NK-92 treated with Interleukin-12 subunit alpha and Interleukin-12 subunit beta, amount 100 ng/mL, for 24 hours (cell line): ENCODE measurements at regions not wholly inside any gene's neighbourhood (a gene's known extent, or its start where the extent isn't known, plus 50 kb on each side); places are given as distances from the start of the nearest gene placed in this dataset.
"Not testable (repeated sequence)": the region's sequence is repeated elsewhere in the genome, so short reads cannot be mapped to it uniquely, and the experiment has no call there.

Experiments used
- DNase-seq: peaks from one replicate; lab custom pipeline; 2025; lab: John Stamatoyannopoulos, UW

DNA sequence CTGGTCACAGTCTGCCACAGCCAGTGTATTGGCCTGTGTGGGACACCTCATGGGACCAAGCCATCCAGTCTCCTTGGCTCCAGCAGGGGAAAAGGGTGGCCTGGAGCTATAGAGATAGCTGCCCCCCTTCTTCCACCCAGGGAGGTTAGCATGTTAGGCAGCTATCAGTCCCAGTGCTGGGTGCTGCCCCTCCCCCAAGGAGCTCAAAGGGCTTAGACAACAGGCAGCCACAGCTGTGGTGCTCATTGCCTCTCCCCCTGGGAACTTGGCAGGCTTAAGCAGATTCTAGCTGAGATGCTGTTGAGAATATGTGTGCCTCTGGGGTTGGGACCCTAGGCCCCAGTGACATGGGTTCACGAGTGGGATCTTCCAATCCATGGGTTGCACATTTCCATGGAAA, 226.0 kb upstream of the PTGER4 start:
- DNase-seq, result no peak

DNA sequence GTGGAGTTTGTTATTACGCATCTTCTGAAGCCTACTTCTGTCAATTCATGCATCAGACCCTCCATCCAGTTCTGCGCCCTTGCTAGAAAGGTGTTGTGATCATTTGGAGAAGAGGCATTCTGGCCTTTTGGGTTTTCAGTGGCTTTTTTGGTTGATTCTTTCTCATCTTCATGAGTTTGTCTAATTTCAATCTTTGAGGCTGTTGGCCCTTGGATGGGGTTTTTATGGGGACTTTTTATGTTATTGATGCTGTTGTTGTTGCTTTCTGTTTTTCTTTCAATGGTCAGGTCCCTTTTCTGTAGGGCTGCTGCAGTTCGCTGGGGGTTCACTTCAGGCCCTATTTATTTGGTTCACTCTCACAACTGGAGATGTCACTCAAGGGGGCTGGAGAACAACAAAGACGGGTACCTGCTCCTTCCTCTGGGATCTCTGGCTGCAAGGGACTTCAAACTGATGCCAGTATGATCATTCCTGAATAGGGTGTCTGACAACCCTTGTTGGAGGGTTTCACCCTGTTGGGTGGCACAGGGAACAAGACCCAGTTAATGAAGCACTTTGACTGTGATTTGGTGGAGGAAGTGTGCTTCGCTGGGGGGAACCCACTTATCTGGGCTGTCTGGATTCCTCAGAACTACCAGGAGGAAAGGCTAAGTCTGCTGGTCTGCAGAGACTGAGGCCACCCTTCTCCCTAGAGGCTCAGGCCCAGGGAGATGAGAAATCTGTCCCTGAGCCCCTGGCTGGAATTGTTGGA, 226.7 kb upstream of the PTGER4 start:
- no peak for DNase-seq

DNA sequence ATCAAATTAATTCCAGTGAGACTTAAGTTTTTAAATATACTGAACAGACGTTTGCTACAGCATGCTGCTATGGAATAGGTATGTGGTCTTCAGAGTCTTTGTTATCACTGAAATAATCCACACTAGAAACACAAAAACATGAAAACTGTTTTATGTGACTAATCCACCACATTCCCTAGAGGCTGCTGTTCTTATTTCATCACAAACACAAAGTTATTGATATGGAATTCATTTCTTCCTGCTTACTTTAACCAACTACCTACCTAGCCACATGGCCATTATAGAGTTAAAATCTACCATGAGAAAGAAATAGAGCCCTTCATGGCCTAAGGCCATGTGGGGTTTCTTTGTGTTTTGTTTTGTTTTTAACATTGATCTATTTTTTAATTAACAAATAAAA, 232.3 kb upstream of the PTGER4 start:
- DNase-seq, result no peak

DNA sequence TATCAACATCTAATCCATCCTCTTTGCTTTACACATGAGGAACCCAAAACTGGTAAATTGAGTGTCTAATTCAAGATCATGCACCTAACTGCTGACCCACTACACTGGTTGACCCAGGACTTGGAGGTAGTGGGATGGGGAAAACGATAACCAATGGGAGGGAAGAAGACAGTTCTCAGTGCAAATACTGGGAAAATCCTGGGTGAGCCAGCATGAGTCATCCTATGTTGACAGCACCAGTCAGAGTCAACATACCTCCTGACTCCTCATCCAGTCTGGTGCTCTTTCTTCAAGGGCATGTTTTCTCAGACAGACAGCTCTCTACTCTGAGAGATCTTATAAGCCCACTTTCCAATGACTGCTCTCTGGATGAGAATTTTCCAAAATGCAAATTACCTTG, 232.8 kb upstream of the PTGER4 start:
- no peak for DNase-seq

DNA sequence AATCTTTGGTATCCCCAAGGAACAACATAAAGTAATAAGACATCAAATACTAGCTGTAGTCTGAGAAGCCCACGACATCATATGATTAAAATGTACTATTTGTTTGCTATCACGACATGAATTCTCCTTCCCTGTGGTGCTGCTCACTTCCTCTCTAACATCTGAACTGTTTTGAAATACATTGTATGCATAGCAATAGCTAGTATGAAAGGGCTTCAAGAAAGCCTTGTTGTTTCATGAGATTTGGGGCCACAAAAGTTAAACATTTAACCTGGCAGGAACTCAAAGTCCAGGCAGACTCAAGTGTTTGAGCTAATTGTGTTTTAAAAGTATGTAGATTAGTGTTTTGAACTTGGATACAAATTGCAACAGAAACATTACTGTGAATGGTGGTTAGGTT, 237.4 kb upstream of the PTGER4 start:
- no peak for DNase-seq

DNA sequence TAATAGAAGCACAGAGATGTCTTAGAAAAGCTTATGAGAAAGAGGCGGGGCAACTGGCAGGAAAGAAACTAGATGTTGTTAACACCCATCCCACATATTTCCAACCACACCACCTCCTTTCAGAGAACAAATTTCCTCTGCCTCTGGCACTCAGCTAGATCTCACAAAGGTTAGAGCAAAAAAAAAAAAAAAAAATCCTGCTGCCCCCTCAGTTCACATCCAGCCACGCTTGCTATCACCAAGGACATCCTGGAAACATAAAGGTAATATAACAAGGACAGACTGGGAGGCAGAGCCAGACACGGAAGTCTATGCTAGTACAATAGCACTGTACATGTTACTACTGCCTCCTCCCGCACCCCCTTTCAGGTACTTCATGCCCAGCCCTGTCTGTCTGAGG, 238.0 kb upstream of the PTGER4 start:
- peak; percentile 34 for DNase-seq

DNA sequence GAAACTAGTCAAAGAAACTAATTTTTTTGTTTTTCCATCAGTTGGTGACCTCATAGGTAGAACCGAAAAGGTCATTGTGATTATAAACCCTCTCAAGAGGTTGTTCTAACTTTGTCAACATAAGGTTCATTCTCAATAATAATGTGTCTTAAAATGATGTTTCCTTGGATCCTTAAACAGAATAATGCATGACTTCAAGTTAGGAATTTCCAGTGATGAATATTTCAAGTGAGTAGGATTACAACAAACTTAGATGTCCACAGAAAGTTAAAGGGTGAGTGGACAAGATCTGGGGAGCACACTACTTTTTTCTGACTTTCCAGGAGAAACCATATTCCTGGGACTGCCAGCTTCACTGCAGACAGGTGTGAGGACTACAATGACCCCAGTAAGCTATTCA, 239.0 kb upstream of the PTGER4 start:
- DNase-seq, result no peak

DNA sequence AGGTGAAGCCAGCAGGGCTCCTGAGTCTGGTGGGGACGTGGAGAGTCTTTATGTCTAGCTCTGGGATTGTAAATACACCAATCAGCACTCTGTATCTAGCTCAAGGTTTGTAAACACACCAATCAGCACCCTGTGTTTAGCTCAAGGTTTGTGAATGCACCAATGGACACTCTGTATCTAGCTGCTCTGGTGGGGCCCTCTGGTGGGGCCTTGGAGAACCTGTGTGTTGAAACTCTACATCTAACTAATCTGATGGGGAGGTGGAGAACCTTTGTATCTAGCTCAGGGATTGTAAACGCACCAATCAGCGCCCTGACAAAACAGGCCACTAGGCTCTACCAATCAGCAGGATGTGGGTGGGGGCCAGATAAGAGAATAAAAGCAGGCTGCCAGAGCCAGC, 240.6 kb upstream of the PTGER4 start:
- DNase-seq, result not testable (repeated sequence)

DNA sequence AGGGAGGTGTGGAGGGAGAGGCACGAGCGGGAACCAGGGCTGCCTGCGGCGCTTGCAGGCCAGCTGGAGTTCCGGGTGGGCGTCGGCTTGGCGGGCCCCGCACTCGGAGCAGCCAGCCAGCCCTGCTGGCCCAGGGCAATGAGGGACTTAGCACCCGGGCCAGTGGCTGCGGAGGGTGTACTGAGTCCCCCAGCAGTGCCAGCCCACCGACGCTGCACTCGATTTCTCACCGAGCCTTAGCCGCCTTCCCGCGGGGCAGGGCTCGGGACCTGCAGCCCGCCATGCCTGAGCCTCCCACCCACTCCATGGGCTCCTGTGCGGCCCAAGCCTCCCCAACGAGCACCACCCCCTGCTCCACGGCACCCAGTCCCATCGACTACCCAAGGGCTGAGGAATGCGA, 241.1 kb upstream of the PTGER4 start:
- not testable (repeated sequence) for DNase-seq

DNA sequence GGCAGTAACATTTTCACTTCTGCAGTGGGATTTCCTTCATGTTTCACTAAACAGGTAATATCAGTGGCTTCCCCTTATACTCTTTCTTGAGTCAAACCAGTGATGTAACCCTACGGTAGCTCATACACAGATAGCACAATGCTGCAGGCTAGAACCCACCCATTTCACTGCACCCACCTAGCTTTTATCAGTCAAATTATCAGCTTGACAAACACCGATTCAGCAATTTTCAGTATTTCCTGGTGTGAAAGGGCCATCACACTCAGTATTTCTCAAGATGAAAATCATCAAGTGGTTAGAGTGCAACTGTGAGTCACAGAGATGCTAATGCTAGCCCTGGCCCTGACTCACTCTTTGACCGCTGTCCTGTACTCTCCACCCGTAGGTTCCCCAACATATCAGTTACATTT, 242.3 kb upstream of the PTGER4 start:
- peak; percentile 63 for DNase-seq

DNA sequence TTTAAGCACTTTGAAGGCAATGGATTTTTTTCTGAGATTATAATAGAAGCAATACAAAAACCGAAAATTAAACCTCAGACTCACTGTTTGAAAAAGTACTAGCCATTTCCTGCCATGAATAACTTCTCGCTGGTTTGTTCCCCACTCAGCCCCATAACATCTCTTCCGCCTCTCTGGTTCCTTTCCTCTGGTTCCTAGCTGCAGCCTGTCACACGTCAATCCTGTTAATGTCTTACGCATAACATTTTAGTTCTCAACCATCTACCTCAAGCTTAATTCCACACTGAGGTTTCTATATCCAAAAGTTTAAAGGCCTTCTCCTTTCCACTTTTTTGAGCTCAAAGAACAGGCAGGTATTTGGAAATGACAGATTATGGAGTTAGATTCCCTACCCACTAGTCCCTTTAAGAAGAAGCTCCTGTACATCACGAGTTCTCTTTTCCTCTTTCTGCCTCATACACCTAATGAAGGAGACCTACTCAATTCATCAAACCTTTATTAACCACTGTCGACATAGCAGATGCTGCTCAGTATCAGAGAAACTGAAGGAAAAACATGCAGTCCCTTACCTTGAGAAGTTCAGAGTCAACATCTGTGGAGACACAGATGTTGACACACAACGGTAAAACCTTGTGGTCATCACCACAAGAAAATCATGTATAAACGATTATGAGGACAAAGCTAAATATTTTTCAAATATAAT, 243.0 kb upstream of the PTGER4 start:
- DNase-seq, result no peak

DNA sequence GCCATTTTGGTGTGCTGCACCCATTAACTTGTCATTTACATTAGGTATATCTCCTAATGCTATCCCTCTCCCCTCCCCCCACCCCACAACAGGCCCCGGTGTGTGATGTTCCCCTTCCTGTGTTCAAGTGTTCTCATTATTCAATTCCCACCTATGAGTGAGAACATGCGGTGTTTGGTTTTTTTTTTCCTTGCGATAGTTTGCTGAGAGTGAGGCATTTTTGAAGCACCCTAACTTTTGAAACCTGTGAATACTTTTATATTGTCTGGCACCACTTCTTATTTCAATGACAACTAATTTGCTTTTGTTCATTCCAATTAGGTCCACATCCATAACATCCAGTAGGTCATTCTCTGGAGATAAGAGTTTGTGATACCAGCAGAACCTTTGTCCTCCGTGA, 244.0 kb upstream of the PTGER4 start:
- DNase-seq, result not testable (repeated sequence)

DNA sequence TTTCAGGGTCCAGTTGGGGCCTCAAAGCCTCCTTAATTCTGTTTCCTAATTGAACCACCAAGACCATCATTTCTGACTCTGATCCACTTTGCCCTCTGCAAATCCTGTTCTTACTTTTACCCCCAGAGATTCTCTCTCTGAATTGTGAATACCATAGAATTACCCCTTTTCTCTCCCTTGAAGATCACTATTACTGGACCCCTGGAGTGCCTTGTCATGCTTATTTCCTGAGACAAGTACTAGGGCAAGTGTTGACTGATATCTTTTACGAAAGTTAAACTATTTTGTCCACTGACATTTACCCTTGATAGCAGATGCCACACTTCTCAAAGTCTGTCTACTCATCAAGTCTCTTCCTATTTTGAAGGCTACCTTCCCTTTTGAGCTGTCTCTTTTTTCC, 246.9 kb upstream of the PTGER4 start:
- no peak for DNase-seq

DNA sequence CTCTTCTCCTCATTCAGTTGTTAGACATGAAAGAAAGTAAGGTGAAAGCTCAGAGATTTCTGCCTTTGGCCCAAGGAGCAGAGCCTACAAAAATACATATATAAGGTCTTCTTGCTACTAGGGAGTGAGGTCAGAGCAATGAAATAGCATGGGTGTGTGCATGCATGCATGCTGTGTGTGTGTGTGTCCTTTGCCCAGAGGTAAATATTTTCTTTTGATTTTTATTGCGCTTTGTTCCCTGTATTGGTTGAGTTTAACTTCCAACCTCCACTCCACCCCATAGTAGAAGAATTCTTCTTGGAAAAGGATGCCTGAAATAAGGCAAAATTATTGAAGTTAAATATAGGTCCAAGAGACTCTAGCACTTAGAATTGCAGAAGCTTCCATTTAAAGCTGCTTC, 248.0 kb upstream of the PTGER4 start:
- no peak for DNase-seq

DNA sequence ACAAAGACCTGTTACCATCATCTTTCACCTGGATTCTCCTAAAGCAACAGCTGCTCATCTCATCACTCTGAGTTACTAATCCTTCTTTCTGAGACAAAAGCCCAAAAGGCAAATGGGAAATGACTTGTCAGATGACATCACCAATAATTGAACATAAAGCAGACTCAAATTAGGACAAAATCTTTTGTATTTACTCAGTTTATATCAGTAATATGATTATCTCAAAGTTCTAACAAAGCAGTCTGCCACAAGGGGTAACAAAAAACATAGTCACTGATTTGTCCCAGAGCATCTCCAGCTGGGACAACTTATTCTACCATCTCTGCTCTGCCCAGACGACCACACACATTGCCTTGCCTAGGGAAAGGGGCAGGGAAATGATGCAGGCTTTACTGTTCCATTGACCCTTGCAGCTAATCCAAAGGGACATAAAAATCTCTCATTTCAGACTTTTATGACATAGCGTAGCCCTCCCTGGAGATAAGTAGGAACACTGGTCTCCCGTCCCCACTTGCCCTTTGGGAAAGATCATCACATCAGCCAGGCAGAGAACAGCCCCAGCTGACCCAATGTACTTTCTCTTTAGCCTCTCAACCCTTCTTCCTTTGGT, 249.5 kb upstream of the PTGER4 start:
- DNase-seq, result no peak

DNA sequence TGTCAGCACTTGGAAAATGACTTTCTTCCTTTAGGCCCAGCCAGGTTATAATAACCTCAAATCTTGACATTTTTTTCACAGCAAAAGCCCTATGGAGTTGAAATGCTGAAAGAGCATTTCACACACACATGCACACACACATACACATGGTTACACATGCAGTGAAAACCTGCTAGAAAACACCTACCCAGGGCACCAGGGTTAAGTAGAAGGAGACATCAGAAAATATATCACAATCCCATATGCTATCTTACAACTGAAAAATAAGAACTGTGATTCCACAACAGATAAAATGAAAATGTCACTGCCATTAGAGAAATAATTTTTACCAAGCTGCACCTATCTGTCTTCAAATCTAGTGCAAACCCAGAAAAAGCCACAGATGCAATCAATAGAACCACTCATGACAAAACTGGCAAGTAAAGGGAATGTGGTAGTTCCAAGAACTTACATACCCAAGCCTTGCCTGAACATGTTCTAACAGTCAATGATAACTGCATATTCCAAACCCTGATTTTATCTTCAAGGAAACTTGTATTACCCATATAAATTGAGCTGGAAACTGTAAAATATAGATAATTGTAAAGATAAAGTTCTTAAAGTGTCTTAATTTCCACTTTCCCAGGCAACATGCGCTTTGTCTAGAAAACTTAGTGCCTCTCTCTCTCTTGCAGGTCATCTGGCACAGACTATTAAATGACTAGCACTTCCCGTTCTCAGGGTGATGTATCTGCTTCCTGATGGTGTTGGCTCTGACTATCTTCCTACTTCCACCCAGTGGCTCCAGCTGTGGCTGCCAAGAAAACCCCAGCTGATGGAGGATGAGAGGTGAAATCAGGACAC, 250.2 kb upstream of the PTGER4 start:
- no peak for DNase-seq

DNA sequence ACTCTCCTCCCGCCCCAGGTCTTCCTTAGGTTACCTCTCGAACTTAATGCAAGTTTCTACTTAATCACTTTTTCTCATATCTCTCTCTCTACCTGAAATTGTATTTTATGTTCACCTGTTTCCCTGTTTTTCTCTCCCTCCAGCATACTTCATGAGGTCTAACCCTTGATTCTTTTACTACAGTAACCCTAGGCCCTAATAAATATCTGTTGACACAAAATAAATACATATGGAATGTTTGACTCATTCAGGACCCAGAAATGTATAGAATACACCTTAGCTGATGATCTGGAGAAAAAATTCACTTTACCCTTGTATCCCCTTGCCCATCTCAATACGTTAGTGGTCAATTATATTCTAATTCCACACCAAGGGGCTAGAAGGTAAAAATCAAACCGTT, 250.9 kb upstream of the PTGER4 start:
- no peak for DNase-seq

DNA sequence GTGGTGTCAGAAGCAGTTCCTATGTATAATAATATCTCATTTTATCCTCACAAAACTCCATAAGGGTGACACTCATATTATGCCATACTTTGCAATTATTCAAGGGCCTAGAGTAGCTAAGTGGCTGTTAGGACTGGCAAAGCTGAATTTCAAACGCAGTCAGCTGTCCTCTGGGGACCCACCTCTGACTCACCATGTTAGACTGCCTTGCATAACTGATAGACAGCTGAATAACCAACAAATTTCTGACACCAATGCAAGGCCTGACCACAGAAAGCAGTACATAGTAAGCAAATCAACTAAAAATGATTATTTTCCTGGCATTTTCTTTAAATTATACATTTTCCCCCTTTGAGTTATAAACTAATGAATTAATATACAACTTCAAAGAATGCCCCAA, 251.6 kb upstream of the PTGER4 start:
- peak; percentile 55 for DNase-seq

DNA sequence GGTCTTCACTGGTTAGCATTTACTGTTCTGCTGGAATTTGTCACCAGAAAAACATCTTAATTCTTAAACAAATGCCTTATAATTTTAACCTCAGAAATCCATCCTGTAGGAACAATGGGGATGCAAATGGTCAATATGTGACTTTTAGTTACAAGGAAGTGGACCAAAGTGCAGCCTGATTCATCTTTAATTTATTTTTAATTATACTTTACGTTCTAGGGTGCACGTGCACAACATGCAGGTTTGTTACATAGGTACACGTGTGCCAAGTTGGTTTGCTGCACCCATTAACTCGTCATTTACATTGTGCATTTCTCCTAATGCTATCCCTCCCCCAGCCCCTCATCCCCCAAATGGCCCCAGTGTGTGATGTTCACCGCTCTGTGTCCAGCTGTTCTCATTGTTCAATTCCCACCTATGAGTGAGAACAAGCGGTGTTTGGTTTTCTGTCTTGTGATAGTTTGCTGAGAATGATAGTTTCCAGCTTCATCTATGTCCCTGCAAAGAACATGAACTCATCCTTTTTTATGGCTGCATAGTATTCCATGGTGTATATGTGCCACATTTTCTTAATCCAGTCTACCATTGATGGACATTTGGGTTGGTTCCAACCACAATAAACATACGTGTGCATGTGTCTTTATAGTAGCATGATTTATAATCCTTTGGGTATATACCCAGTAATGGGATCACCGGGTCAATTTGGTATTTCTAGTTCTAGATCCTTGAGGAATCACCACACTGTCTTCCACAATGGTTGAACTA, 262.5 kb upstream of the PTGER4 start:
- DNase-seq, result not testable (repeated sequence)

DNA sequence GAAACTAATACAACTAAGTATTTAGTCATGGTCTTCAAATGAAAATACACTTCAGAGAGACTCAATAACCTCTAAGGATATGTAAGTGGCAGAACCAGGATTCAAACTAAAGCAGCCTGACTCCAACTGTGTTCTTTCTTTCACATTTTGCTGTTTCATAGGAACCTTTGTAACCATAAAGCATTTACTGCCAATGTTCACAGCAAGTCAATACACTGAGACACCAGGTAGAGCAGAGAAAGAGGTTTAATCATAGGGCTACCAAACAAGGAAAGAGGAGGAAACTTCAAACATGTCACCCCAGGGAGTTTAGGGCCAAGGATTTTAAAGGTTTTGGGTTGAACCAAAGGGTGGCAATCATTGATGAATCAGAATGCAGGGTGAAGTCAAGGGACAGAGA, 263.1 kb upstream of the PTGER4 start:
- DNase-seq, result no peak

DNA sequence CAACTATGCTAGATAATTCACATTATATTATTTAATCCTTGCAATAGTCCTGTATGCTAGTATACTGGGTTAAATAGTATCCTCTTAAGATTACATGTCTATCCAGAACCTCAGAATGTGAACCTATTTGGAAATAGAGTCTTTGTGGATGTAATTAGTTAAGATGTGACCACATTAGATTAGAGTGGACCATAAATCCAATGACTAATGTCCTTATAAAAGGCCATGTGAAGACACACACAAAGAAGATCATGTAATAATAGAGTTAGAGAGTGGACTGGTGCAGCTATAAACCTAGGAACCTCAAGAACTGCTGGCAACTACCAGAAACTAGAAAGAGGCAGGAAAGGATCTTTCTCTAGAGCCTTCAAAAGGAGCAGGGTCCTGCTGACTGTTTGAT, 263.6 kb upstream of the PTGER4 start:
- DNase-seq, result no peak

DNA sequence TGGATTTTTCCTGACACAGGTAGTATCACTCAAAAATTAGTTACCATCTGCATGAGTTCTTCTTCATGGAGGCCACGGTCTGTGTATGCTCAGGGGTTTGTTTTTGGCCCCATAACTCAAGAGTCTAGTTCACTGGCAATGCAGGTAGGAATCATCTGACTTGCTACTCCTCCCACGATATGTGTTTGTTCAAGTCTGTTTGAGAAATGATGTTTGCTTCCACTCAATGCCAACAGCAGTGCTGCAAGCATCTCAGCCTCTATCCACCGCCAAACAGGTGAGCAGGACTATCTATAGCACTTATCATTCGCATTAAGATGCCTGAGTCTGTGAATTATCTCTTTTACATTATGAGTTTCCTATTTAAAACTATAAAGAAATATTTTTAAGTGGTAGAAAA, 264.8 kb upstream of the PTGER4 start:
- no peak for DNase-seq
